HG02642 (cell line): ENCODE measurements at regions not wholly inside any gene's neighbourhood (a gene's known extent, or its start where the extent isn't known, plus 50 kb on each side); places are given as distances from the start of the nearest gene placed in this dataset.

Source experiments
- ATAC-seq: cut with Tn5 transposase; IDR thresholded peaks from one replicate; pipeline ENCODE4 v1.9.1; 2021; ENCODE audit warnings: mild to moderate bottlenecking; ENCODE audit not compliant: unreplicated experiment, poor library complexity

DNA sequence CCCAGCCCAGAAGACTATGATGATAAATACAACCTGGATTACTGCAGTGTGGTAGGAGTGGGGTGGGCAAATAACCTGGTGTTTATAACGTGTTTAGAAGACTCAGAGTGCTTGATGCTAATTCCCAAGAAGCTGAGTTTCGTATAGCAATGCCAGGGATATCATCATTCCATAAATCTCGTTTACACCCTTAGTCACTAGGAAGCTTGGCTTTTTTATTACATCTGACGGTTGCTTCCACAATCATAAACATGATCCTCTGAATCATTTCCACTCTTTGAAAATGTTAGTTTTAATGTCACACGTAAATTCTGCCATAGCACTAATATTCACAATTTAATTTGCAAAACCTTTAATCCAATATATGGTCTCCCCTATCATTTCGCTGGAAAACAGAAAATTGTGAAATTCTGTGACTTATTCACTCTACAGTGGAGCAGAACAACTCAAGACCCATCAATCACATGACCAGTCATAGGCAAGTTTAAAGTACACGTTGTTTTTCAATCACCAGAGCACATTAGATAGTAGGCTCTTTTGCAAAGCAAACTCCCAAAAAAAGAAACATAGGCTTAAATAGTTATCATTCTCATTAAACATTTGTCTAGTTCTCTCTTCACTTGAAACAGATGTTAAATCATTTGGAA lies 321.0 kb downstream of the LTN1 start:
- ATAC-seq, result no peak

DNA sequence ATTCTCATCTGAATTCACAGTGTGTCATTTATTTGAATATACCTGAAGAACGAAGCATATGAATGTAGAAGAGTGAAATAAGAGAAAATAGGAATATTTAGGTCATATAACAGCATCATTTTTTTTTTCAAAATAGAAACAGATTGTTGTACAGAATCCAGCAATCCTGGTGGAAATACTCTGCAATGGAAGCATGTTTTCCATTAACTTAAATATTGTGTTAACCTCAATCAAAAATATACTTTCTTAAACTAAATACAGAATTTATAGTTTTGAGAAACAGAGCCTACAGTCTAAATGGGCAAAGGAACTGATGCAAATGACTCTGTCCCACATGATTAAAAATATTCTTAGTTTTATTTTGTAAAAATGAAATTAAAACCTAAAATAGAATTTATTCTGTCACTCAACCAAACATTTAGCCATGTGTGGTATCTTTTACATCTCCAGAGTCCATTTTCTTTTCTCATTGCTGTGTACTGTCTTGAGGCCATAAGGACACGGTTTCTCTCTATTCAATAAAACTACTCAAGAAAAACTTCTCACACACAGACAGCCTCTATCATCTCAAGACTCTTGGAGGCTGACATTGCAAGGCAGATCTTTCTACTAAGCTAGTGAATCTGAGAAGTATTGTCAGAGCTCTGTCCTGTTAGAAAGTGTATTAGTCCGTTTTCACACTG lies 322.6 kb downstream of the LTN1 start:
- ATAC-seq, result no peak

GRCh38 chr21:28669321-28669720 lies 323.4 kb downstream of the LTN1 start:
- no peak for ATAC-seq

DNA sequence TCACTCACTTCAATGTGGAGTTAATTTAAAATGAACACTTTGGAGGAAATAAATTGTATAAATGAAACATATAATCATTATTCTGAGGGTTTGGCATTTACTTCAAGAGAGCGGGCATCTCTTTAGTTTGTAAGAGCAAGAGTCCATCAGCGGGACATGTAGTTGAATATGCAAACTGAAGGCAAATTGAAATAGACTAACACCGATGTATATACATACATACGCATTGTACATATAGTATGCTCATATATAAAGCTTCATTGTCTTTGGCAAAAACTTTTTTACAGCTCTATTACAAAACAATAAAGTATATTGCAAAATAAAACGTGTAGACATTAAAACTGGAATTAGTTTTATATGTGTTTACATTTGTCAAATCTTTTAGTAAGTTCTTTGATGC lies 328.9 kb downstream of the LTN1 start:
- ATAC-seq, result no peak

- no peak for ATAC-seq
Measured at GRCh38 chr21:28663111-28663693, 329.5 kb downstream of the LTN1 start.

GRCh38 chr21:28657566-28657965 lies 335.1 kb downstream of the LTN1 start:
- no peak for ATAC-seq

DNA sequence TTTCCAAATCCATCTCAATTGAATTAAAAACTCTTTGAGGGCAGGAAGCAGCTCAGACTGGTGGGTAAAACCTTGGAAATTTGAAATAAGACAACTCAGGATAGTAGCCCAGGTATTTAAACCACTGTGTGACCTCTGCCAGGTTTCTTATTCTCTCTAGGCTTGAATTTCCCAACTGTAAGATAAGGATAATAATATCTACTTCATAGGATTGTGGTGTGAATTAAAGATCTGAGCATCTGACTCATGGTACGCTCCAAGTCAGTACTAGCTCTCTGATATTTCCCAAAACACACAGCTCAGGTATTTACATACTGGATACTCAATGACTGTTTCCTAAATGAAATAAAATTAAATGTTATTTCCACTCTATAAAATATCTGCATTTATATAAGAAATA lies 337.2 kb downstream of the LTN1 start:
- ATAC-seq, result no peak

- ATAC-seq, result no peak
Measured at GRCh38 chr21:28654406-28654805, 338.3 kb downstream of the LTN1 start.

DNA sequence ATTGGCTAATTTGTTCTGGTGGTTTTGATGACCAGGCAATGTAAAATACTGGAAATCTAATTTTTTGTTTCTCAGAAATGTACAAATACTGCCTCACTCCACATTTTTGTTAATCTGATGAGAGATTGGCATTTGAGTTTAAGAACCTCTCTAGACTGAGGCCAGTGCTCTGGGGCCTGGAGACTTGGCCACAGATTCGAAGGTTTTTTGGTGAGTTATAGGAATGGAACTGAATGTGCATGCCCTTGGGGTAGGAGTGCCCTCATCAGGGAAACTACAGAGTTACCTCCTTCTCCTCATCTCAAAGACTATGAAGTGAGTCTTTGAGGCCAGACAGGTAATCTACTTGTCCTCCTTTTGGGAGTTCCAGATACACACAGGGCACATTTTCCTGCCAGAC lies 347.9 kb downstream of the LTN1 start:
- ATAC-seq, result no peak

DNA sequence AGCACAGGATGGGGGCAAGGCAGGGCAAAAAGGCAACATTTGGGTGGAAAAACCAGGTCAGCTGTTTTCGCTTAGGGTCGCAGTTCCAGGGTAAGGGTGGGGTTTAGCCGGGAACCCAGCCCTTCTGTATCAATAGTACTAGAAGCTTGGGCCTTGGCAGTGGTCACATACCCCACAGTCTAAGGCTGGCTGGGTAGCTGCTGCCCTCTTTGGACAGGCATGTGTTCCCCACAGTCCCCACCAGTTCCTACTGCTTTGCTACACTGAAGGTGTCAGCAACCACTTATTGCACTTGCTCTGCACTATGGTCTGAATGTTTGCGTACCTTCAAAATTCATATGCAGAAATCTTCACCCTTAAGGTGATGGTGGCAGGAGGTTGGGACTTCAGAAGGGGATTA lies 349.8 kb downstream of the LTN1 start:
- no peak for ATAC-seq

DNA sequence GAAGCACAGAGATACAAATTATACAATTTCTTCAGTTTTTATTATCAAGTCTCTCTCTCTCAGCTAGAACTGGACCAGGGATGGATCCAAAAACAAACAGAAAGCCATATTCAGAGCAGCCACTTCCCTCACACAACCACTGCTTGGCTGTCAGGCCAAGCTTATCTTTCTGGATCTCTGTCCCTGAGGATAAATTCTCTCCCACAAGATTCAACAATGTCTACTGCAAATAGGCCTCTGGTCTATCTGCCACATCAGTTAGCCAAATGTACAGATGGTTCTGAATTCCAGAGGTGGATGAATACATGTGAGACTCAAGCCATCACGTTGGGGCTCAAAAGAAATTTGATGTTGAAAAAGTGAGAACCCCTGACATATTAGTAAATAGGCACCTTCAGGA lies 350.9 kb downstream of the LTN1 start:
- no peak for ATAC-seq

DNA sequence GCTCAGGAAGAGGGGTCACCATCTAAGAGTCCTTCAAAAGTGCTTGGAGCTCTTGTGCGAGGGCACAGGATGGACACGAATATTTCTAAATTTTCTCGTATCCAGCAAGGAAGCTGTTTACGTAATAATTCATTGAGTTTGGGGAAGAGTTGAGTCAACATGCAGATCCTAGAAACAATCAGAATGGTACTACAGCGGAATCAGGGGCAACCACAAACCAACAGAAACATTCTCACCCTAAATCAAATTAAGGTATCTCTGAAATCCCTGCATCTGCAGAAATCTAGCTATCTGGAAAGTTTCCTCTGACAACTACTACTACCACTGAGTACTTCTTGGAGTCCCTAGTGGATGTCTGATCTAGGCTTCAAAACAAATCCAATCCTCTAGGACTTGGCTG lies 352.4 kb downstream of the LTN1 start:
- ATAC-seq, result no peak

DNA sequence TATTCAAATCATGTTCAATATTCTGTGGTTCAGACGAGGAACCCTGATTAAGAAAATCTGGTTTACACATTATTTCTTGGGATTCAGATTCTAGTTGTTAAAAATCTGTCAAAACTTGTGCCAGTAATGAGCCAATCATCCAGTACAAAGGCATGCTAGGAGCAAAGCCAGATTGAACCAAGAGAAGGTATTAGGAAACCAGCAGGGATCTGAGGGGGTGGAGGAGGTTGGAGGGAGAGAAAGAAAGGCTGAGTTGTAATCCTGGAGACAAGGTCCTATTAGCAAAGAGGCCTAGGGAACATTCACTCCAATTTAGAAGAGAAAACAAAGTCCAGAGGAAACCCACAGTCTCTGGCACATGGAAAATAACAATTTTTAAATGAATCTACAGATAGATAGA lies 352.9 kb downstream of the LTN1 start:
- ATAC-seq, result no peak

GRCh38 chr21:28636752-28637691 lies 355.7 kb downstream of the LTN1 start:
- ATAC-seq, result no peak

- ATAC-seq, result no peak
Measured at GRCh38 chr21:28635541-28635940, 357.1 kb downstream of the LTN1 start.

DNA sequence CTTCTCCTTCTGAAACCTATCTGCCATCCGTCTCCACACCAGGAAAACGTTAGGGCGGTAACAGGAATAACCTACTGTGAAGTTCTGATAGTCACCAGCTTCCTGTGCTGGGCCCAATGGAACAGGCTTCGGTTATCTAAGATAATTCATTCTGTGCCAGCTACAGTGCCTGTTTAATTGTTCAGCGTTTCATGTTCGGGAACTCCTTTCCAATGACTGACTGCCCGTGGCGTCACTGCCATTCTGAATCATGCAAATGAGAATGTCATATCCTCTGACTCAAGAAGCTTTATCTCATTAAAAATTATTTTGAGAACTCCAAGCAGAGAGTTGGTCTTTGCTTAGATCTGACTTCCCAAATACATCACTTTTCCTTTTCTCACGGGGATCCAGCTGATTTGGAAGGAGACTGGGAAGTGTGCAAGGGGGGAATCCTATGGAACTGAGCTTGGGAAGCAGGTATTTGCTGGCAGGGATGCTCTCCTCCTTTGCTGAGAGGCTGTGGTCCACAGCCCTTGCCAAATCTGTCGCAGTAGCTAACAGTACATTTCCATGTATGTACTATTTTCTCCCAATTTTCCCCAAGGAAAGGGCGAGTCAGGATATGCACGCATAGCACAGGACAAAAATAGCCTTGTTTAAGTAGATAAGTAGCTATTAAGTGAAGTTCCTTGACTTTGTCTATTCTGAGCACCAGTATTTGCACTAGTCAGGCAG lies 358.7 kb downstream of the LTN1 start:
- ATAC-seq, result no peak

- no peak for ATAC-seq
Measured at GRCh38 chr21:28632755-28633408, 359.8 kb downstream of the LTN1 start.

GRCh38 chr21:28627691-28628090 lies 365.0 kb downstream of the LTN1 start:
- no peak for ATAC-seq

DNA sequence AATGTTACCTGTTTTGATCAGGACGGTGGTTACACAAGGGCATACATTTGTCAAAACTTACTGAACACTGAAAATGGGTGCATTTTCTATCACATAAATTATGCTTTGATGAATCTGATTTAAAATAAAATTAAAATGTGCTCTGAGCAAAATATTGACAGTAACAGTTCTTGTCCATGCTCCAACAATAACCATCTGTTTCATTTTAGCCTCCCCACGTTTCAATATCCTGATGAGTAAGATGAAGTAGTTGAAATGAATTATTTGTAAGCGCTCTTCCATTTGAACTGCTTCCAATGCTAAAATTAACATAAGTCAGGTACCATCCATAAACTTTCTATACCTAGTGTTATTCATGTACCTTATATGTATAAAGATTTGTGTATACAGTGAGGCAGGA lies 365.4 kb downstream of the LTN1 start:
- ATAC-seq, result no peak

- no peak for ATAC-seq
Measured at GRCh38 chr21:28624626-28625025, 368.1 kb downstream of the LTN1 start.
